HK-2 (cell line): ENCODE measurements at regions not wholly inside any gene's neighbourhood (a gene's known extent, or its start where the extent isn't known, plus 50 kb on each side); places are given as distances from the start of the nearest gene placed in this dataset.

Experiments used
- DNase-seq: peaks from one replicate; pipeline ENCODE4 v3.0.0-alpha.2; 2018; ENCODE audit not compliant: unreplicated experiment

- no peak for DNase-seq
Observed at GRCh38 chr4:10924274-10924673, 239.7 kb upstream of the CLNK start.

GRCh38 chr4:10917566-10917965, 233.0 kb upstream of the CLNK start:
- no peak for DNase-seq

- no peak for DNase-seq
Observed at GRCh38 chr4:10898072-10898471, 213.5 kb upstream of the CLNK start.

- DNase-seq: no peak
Observed at GRCh38 chr4:10897076-10897475, 212.5 kb upstream of the CLNK start.

- no peak for DNase-seq
Observed at GRCh38 chr4:10893395-10893794, 208.8 kb upstream of the CLNK start.

- no peak for DNase-seq
Observed at GRCh38 chr4:10891866-10892265, 207.3 kb upstream of the CLNK start.

- no peak for DNase-seq
Observed at GRCh38 chr4:10889819-10890218, 205.3 kb upstream of the CLNK start.

- DNase-seq: no peak
Observed at GRCh38 chr4:10879411-10880110, 195.0 kb upstream of the CLNK start.

GRCh38 chr4:10878861-10879260, 194.3 kb upstream of the CLNK start:
- DNase-seq: no peak

GRCh38 chr4:10877076-10877475, 192.5 kb upstream of the CLNK start:
- no peak for DNase-seq

GRCh38 chr4:10875144-10875799, 190.7 kb upstream of the CLNK start:
- DNase-seq: no peak

GRCh38 chr4:10873809-10874208, 189.2 kb upstream of the CLNK start:
- no peak for DNase-seq

GRCh38 chr4:10872833-10873517, 188.4 kb upstream of the CLNK start:
- DNase-seq: no peak

- no peak for DNase-seq
Observed at GRCh38 chr4:10866666-10867065, 182.1 kb upstream of the CLNK start.

- DNase-seq: no peak
Observed at GRCh38 chr4:10861036-10861435, 176.5 kb upstream of the CLNK start.

GRCh38 chr4:10856271-10856782, 171.8 kb upstream of the CLNK start:
- no peak for DNase-seq

GRCh38 chr4:10853196-10853595, 168.6 kb upstream of the CLNK start:
- DNase-seq: no peak

GRCh38 chr4:10841697-10842096, 157.1 kb upstream of the CLNK start:
- no peak for DNase-seq

- no peak for DNase-seq
Observed at GRCh38 chr4:10837151-10837550, 152.6 kb upstream of the CLNK start.

GRCh38 chr4:10832806-10833628, 148.4 kb upstream of the CLNK start:
- no peak for DNase-seq

GRCh38 chr4:10831727-10832408, 147.3 kb upstream of the CLNK start:
- DNase-seq: no peak
